Chondrocyte (in vitro differentiated cells): ENCODE measurements at regions not wholly inside any gene's neighbourhood (a gene's known extent, or its start where the extent isn't known, plus 50 kb on each side); places are given as distances from the start of the nearest gene placed in this dataset.

Experiments
- DNase-seq: peaks from one replicate; pipeline ENCODE4 v3.0.0; 2021; ENCODE audit warnings: mixed read lengths, low spot score
- H3K27ac Mint-ChIP-seq: one replicate; pipeline ENCODE4 v1.8.0; 2021; ENCODE audit warnings: mild to moderate bottlenecking, moderate library complexity, mixed read lengths; ENCODE audit not compliant: unreplicated experiment
- H3K27me3 Mint-ChIP-seq: 2 replicates; pipeline ENCODE4 v1.8.0; 2021; ENCODE audit warnings: low read depth, mixed read lengths
- H3K36me3 Mint-ChIP-seq: 2 replicates; pipeline ENCODE4 v1.8.0; 2021; ENCODE audit warnings: low read depth, mixed read lengths
- H3K4me1 Mint-ChIP-seq: 2 replicates; pipeline ENCODE4 v1.8.0; 2021; ENCODE audit warnings: low read depth, mild to moderate bottlenecking, mixed read lengths
- H3K4me3 Mint-ChIP-seq: one replicate; pipeline ENCODE4 v1.8.0; 2021; ENCODE audit warnings: mild to moderate bottlenecking, moderate library complexity, mixed read lengths; ENCODE audit not compliant: unreplicated experiment
- H3K9me3 Mint-ChIP-seq: 2 replicates; pipeline ENCODE4 v1.8.0; 2021; ENCODE audit warnings: low read depth, mixed read lengths
- TF ChIP-seq, protein P1 (sequence below): fragments of 200-600 bp; sonication (generic); IDR thresholded peaks from 2 replicates; pipeline ENCODE4 v1.5.0; 2021; ENCODE audit warnings: antibody characterized with exemption, mild to moderate bottlenecking, moderate library complexity

DNA sequence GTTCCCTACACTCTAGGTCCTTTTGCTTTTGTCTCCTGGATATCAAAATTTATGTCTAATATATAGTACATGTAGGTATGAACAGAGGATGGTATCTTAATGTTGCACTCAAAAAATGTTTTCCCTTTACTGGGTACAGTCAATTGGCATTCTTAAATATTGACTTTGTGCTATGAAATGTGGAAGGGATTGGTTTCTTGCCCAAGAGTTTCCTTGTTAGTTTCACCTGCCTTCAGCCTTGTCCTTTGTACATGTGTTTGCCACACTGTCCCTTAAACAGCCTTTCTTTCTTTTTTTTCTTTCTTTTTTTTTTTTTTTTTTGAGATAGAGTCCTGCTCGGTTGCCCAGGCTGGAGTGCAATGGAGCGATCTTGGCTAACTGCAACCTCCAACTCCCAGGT, 287.1 kb downstream of the SQOR start:
- peaks cover 2% of the 10 kb centered on the region for H3K36me3 Mint-ChIP-seq
- H3K27ac Mint-ChIP-seq = no peak overlapping the region
- H3K27me3 Mint-ChIP-seq = no peaks in the 10 kb centered on the region
- H3K9me3 Mint-ChIP-seq = peaks cover 4% of the 10 kb centered on the region
- no peak for DNase-seq
- TF ChIP-seq, protein P1, sequence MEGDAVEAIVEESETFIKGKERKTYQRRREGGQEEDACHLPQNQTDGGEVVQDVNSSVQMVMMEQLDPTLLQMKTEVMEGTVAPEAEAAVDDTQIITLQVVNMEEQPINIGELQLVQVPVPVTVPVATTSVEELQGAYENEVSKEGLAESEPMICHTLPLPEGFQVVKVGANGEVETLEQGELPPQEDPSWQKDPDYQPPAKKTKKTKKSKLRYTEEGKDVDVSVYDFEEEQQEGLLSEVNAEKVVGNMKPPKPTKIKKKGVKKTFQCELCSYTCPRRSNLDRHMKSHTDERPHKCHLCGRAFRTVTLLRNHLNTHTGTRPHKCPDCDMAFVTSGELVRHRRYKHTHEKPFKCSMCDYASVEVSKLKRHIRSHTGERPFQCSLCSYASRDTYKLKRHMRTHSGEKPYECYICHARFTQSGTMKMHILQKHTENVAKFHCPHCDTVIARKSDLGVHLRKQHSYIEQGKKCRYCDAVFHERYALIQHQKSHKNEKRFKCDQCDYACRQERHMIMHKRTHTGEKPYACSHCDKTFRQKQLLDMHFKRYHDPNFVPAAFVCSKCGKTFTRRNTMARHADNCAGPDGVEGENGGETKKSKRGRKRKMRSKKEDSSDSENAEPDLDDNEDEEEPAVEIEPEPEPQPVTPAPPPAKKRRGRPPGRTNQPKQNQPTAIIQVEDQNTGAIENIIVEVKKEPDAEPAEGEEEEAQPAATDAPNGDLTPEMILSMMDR = no peak
- H3K4me3 Mint-ChIP-seq = no peak overlapping the region
- H3K4me1 Mint-ChIP-seq = peaks cover 8% of the 10 kb centered on the region

DNA sequence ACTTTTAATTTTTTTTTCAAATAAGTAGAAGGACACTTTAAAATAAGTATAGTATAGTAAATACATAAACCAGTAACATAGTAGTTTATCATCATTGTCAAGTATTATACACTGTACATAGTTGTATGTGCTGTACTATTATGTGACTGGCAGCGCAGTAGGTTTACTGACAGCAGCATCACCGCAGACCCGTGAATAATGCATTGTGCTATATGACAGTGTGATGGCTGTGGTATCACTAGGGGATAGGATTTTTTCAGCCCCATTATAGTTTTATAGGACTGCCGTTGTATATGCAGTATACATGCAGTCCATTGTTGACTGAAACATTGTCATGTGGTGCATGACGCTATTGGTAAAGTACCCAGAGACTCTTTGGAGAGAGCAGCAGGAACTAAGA, 306.5 kb downstream of the SQOR start:
- H3K9me3 Mint-ChIP-seq = peaks cover 4% of the 10 kb centered on the region
- H3K27ac Mint-ChIP-seq = no peak overlapping the region
- TF ChIP-seq, protein P1 = no peak
- no peaks in the 10 kb centered on the region for H3K36me3 Mint-ChIP-seq
- H3K27me3 Mint-ChIP-seq = peaks cover 9% of the 10 kb centered on the region
- H3K4me1 Mint-ChIP-seq = no peaks in the 10 kb centered on the region
- no peak for DNase-seq
- no peak overlapping the region for H3K4me3 Mint-ChIP-seq

DNA sequence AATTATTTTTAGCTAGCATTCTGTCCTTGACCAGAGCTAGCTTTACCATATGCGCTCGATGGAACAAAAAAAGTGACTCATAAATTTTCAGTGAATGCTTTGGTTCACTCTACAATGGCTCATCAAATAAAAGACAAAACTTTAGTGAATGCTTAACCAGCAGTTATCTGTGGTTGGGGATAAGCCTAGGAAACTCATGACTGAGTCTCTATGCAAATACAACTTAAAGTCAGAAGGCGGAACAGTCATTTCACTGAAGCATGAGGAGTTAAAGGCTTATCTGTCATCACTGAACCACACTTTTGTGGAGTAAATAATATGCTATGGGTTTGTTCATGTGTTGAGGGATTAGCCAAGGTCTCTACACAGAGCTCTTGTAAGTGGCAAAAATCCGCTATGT, 308.4 kb downstream of the SQOR start:
- Mint-ChIP-seq H3K27me3 (peaks cover 7% of the 10 kb centered on the region), H3K27ac (no peak overlapping the region), H3K9me3 (no peaks in the 10 kb centered on the region), H3K36me3 (no peaks in the 10 kb centered on the region), H3K4me1 (no peaks in the 10 kb centered on the region), H3K4me3 (no peak overlapping the region)
- TF ChIP-seq, protein P1 = no peak
- DNase-seq = no peak

DNA sequence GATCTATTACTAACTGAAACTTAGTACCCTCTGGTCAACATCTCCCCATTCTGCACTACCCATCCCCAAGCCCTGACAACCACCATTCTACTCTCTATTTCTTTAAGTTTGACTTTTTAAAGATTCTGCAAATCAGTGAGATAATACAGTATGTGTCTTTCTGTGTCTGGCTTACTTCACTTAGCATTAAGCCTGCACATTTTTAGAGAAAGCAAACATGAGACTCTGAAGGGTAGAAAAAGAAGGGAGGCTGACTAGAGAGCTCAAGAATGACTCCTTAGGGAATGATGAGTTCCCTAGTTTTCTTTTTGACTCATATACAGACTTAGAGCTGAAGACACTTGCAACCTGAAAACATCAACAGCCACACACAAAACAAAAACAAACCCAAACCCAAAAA, 311.3 kb downstream of the SQOR start:
- H3K27ac Mint-ChIP-seq = no peak overlapping the region
- no peaks in the 10 kb centered on the region for H3K4me1 Mint-ChIP-seq
- TF ChIP-seq, protein P1 = no peak
- no peaks in the 10 kb centered on the region for H3K9me3 Mint-ChIP-seq
- H3K4me3 Mint-ChIP-seq = no peak overlapping the region
- no peaks in the 10 kb centered on the region for H3K36me3 Mint-ChIP-seq
- H3K27me3 Mint-ChIP-seq = peaks cover 9% of the 10 kb centered on the region
- no peak for DNase-seq

DNA sequence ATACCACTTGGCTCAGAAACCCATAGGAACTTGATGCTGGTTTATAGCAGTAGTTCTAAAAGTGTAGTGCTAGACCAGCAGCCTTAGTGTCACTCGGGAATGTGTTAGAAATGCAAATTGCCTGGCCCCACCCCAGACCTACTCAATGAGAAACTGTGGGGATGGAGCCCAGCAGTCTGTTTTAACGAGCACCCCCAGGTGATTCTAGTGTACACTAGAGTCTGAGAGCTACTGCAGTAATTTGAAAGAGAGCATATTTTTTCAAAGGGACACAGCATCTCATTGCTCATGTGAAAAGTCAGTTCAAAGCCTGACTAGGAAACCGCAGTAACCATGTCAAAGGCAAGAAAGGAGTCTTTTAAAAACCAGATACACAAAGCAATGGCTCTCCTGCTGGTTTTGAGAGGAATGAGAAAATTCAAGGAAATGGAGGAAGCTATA, 313.4 kb downstream of the SQOR start:
- no peaks in the 10 kb centered on the region for H3K4me1 Mint-ChIP-seq
- no peaks in the 10 kb centered on the region for H3K36me3 Mint-ChIP-seq
- no peak for DNase-seq
- no peak overlapping the region for H3K4me3 Mint-ChIP-seq
- no peak overlapping the region for H3K27ac Mint-ChIP-seq
- H3K9me3 Mint-ChIP-seq = no peaks in the 10 kb centered on the region
- H3K27me3 Mint-ChIP-seq = peaks cover 8% of the 10 kb centered on the region
- TF ChIP-seq, protein P1 = no peak
